ENCODE measurements at regions not wholly inside any gene's neighbourhood (a gene's known extent, or its start where the extent isn't known, plus 50 kb on each side); places are given as distances from the start of the nearest gene placed in this dataset.
"Not testable (repeated sequence)": the region's sequence is repeated elsewhere in the genome, so short reads cannot be mapped to it uniquely, and the experiment has no call there.

GRCh38 chr14:101311186-101311585 is 250.1 kb upstream of the DIO3 start:
- not testable (repeated sequence) for TF ChIP-seq POLR2A (IDR thresholded peaks at IDR 0.05; ENCODE audit: low read length); GATA1 (IDR thresholded peaks at IDR 0.05; ENCODE audit: low read depth, low read length)
